BE2C (cell line): ENCODE measurements at regions not wholly inside any gene's neighbourhood (a gene's known extent, or its start where the extent isn't known, plus 50 kb on each side); places are given as distances from the start of the nearest gene placed in this dataset.

Experiments used
- DNase-seq: peaks from one replicate; pipeline ENCODE4 v3.0.0-alpha.2; 2020
- H3K27me3 ChIP-seq: fragments of 250-450 bp; sonication (Bioruptor Pico); 2 replicates; pipeline ENCODE4 v1.5.1; 2020; ENCODE audit warnings: mild to moderate bottlenecking
- H3K36me3 ChIP-seq: fragments of 250-450 bp; sonication (Bioruptor Pico); 2 replicates; pipeline ENCODE4 v1.5.1; 2020; ENCODE audit warnings: mild to moderate bottlenecking
- H3K4me1 ChIP-seq: fragments of 250-450 bp; sonication (Bioruptor Pico); 2 replicates; pipeline ENCODE4 v1.5.1; 2020
- H3K4me3 ChIP-seq: 2 replicates; pipeline ENCODE4 v1.5.1; 2011; ENCODE audit warnings: low read depth, low read length
- H3K9me3 ChIP-seq: fragments of 250-450 bp; sonication (Bioruptor Pico); 2 replicates; pipeline ENCODE4 v1.5.1; 2020
- TF ChIP-seq, protein P1 (sequence below): IDR thresholded peaks from 2 replicates; pipeline ENCODE4 v1.5.1; 2012; ENCODE audit warnings: mild to moderate bottlenecking, low read depth, low read length

DNA sequence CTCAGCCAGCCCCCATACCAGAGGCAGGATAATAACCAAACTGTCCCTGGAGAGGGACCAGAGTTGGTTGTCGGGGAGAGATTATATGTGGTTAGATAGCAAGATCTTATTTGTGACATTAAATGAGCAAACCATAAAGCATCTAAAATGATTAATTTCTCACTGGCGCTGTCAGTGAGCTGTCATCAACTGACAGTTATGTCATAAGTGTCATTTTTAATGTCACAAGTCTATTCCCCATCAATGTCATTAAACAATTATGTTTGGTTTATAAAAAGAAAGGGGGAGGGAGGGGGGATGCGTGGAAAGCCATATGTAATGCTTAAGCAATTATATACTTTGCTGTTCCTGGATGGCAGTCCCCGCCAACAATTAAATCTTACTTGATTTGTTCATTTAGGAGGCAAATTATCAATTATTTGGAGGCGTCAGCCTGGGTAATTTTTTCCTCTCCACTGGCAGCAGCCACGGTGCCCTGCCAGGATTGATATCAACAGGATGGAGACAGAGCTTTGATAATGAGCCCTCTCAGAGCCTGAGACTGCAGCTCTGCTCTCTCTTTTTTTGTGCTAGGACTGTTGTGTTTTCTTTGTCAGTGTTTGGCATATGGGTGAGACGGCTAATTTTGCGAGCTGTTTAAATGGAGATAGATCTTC, 333.6 kb upstream of the CAMK1G start:
- DNase-seq = peak; percentile 43
- TF ChIP-seq, protein P1, sequence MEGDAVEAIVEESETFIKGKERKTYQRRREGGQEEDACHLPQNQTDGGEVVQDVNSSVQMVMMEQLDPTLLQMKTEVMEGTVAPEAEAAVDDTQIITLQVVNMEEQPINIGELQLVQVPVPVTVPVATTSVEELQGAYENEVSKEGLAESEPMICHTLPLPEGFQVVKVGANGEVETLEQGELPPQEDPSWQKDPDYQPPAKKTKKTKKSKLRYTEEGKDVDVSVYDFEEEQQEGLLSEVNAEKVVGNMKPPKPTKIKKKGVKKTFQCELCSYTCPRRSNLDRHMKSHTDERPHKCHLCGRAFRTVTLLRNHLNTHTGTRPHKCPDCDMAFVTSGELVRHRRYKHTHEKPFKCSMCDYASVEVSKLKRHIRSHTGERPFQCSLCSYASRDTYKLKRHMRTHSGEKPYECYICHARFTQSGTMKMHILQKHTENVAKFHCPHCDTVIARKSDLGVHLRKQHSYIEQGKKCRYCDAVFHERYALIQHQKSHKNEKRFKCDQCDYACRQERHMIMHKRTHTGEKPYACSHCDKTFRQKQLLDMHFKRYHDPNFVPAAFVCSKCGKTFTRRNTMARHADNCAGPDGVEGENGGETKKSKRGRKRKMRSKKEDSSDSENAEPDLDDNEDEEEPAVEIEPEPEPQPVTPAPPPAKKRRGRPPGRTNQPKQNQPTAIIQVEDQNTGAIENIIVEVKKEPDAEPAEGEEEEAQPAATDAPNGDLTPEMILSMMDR = no peak
- no peaks in the 10 kb centered on the region for H3K36me3 ChIP-seq
- peak overlapping the region; percentile 23 for H3K4me3 ChIP-seq
- peaks cover 26% of the 10 kb centered on the region for H3K4me1 ChIP-seq
- no peaks in the 10 kb centered on the region for H3K27me3 ChIP-seq
- H3K9me3 ChIP-seq = no peaks in the 10 kb centered on the region

DNA sequence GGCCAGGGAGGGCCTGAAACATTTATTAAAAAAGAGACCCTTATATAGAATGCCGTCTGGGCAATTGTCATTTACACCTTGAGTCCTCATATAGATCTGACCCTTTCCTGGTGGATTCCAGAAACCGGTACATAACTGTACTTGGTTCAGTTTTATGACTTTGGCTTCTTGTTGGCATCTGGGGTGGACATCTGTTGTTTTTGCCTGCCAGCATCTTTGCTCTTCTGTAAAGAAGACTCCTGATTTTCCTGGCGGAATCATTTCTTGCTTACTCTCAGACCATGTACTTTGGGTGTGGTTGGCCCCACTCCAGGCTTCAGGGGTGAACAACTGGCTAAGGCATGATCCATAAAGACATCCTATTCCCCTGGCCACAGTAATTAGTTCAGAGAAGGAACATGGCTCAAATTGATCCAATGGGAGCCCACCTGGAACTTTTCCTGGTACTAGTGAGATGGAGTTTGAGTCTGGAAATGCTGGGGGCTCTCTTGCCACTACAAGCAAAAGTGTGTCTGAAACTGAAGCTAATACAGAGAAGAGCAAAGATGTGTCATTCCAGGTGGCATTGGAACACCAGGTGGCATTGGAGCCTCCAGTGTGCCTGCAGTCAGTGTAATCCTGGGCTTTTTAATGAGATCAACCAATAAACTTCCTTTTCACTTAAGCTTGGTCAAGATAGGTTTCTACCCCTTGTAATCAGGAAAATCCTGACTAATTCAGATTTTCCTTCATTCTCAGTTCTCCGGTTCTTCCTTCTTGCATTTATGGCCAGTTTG, 332.5 kb upstream of the CAMK1G start:
- Histone ChIP-seq H3K27me3 (no peaks in the 10 kb centered on the region), H3K36me3 (no peaks in the 10 kb centered on the region), H3K4me3 (no peak overlapping the region), H3K9me3 (no peaks in the 10 kb centered on the region), H3K4me1 (peaks cover 26% of the 10 kb centered on the region)
- DNase-seq = no peak
- TF ChIP-seq, protein P1 = no peak

DNA sequence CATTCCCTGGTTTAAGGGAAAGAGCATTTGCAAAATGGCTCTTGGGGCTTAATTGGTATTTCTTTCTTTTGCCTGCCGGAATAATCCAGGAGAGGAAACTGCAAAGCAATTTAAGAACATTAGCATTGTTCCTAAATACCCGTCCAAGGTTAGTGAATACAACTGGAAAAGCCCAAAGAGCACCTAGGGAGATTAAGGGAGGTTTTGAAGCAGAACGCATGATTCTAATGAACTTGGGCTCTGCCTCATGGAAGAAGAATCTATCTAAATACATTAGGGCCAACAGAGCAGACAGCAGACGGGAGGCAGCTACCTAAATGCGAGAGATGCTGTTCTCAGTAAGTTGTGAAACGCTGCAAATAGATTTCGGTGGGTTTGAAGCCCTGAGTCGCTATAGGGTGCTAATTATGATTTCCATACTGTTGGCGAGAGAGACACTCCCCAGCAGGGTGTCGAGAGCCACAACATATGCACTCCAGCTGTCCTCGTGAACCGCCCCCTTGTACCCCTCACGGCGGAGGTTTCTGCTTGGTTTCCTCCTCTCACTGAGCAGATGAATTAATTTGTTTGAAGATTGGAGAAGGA, 326.7 kb upstream of the CAMK1G start:
- no peak for DNase-seq
- Histone ChIP-seq H3K4me1 (no peaks in the 10 kb centered on the region), H3K9me3 (no peaks in the 10 kb centered on the region; the same call in 1 of the 2 replicates), H3K36me3 (no peaks in the 10 kb centered on the region), H3K27me3 (no peaks in the 10 kb centered on the region), H3K4me3 (no peak overlapping the region)
- TF ChIP-seq, protein P1 = no peak

DNA sequence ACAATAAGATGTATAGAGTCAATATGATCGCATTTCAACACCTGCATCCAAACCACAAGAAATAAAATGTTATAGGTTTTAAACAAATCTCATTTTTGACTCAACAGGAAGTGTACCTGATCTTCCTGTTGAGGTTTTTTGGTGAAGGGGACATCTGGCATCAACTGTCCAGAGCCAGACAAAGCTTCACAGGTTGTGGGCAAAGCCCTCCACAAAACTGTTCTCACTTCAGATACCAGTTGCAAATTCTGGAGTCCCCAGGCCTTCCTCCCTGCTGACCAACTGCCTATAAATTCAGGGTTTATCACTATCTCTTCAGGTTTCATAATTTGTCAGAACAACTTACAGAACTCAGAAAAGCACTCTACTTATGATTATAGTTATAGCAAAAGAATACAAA, 326.1 kb upstream of the CAMK1G start:
- Histone ChIP-seq H3K27me3 (no peaks in the 10 kb centered on the region), H3K36me3 (no peaks in the 10 kb centered on the region), H3K9me3 (no peaks in the 10 kb centered on the region; the same call in 1 of the 2 replicates), H3K4me1 (no peaks in the 10 kb centered on the region), H3K4me3 (no peak overlapping the region)
- TF ChIP-seq, protein P1 = no peak
- no peak for DNase-seq

DNA sequence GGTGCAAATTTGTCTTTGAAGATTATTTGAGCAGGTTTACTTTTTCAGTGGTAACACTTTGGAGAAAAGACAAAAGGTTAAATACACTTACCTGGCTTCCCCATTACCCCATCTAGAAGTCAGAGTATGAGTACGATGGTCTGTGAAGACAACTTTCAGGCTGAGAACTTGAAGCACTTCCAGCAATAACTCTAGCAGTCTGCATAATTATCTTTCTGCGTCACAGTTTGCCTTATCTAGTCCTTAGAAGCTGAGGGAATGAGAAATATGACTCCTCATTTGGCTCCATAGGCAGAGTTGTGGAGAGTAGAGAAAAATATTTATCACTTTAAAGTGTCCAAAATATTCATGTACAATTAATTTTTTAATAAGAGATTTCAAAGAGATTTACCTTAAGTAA, 323.4 kb upstream of the CAMK1G start:
- TF ChIP-seq, protein P1 = no peak
- no peak overlapping the region for H3K4me3 ChIP-seq

More for the DNA sequence above, 323.4 kb upstream of the CAMK1G start:
- no peaks in the 10 kb centered on the region for H3K36me3 ChIP-seq
- H3K27me3 ChIP-seq = no peaks in the 10 kb centered on the region
- no peaks in the 10 kb centered on the region; the same call in 1 of the 2 replicates for H3K9me3 ChIP-seq
- DNase-seq = no peak
- H3K4me1 ChIP-seq = no peaks in the 10 kb centered on the region; the same call in 1 of the 2 replicates
